GM19468 (cell line): ENCODE measurements at regions not wholly inside any gene's neighbourhood (a gene's known extent, or its start where the extent isn't known, plus 50 kb on each side); places are given as distances from the start of the nearest gene placed in this dataset.
"Not testable (repeated sequence)": the region's sequence is repeated elsewhere in the genome, so short reads cannot be mapped to it uniquely, and the experiment has no call there.

Source experiments
- ATAC-seq: cut with Tn5 transposase; IDR thresholded peaks from one replicate; pipeline ENCODE4 v1.9.1; 2021; ENCODE audit warnings: mild to moderate bottlenecking, moderate library complexity, moderate number of reproducible peaks; ENCODE audit not compliant: unreplicated experiment; ENCODE audit errors: extremely low read depth

- ATAC-seq, result no peak
Measured at GRCh38 chr4:54863571-54864255, 206.0 kb downstream of the KIT start.

- no peak for ATAC-seq
Measured at GRCh38 chr4:54861201-54861600, 203.4 kb downstream of the KIT start.

DNA sequence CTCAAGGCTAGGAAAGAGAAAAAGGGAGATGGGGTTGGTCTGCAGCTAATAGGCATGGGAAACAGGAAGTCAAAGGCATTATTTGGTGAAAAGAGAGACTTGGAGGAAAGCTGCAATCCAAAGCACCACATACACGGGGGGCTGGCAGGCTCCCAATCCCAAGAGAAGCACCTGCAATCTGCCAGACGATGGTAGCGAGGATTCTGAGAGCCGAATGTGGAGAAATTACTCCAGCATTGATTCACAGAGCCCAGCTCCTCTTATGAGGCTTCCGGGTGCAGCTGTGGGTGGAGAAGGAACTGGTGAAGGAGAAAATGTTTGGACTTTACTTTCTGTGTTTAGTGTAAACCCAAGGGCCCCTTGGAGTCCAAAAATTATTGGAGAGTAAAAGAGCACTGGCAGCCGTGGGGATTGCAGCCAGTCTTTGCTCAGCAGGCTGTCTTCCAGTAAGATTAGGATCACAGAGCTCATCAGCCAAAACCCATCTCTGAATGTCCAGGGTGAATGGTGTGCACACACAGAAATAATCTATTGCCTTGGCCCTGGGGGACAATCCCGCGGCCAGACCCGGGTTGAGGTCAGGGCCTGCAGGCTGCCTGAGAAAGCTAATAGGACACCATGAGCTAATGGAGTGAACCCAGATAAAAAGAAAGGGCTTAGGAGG is 197.6 kb downstream of the KIT start:
- ATAC-seq, result no peak

GRCh38 chr4:54852602-54853001 is 194.8 kb downstream of the KIT start:
- ATAC-seq, result no peak

- ATAC-seq, result no peak
Measured at GRCh38 chr4:54852054-54852453, 194.3 kb downstream of the KIT start.

DNA sequence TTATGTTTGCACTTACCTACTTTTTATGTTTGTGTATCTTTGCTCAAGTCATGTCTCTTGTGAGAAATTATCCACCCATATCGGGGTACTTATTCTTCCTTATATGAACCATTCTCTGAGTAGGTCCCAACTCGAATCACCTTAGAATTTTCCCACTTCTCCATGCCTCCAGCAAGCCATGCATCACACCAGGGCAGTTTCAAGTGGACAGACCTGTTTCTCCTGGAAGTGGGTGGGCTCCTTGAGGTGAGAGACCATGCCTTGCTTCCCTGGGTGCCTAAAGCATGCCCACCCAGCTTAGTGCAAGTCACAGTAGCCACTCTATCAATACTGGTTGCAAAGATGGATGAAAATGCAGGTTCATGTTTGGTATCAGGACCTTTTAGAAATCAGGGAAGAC is 187.2 kb downstream of the KIT start:
- no peak for ATAC-seq

DNA sequence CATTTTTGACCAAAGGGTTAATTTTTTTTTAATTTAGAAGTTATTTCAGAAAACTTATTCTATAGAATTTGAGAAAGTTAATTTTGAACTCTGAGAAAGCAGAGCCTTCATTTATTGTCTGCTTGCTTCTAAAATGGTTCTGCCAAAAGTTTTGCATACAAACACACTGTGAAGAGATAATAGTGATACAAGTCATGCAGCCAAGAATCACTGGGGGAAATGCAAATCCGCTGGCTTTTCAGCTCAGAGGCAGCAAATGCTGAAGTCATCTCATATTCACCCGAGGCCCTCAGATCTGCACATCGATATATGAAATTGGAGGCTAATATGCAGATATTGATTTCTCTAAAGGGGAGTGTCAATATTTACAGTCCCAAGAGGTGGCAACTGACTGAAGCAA is 186.2 kb downstream of the KIT start:
- no peak for ATAC-seq

- ATAC-seq, result no peak
Measured at GRCh38 chr4:54843106-54843505, 185.3 kb downstream of the KIT start.

DNA sequence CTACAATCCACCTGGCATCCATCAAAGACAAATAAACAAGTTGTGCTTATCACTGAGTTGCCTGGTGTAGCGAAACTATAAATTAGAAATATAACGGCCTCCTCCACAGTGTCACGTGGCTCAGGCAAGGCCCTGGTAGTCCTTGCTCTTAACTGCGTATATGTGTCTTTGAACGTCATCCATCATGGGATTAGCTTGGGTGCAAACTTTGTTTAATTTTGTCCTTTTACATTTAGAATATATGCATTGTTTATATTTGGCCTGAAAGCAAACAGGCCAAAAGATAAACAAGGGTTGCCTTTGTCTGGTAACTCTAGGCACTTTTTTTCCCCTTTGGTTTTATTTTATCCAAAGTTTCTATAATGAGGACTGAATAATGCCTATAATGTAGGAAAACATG is 184.9 kb downstream of the KIT start:
- ATAC-seq, result no peak

DNA sequence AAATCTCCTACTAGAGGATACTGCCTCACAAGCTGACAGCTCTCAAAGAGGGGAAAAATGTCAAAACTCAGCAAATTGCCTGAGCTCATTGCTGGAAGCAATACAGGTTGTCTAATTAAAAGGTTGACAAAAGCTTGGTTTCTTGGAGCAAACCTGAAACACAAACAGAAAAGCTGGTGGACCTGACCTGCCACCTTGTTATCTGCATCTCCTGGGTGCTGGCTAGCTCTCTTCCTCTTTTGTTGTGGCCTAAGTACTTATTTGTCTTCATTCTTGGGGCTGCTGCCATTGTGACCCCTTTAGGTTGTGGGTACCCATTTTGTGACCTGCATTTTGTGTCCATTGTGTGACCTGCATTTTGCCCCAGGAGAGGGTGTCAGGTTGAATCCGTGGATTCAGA is 184.5 kb downstream of the KIT start:
- no peak for ATAC-seq

GRCh38 chr4:54840992-54841768 is 183.4 kb downstream of the KIT start:
- peak; percentile 25 for ATAC-seq

GRCh38 chr4:54840430-54840829 is 182.7 kb downstream of the KIT start:
- no peak for ATAC-seq

- no peak for ATAC-seq
Measured at GRCh38 chr4:54838301-54838700, 180.5 kb downstream of the KIT start.

- no peak for ATAC-seq
Measured at GRCh38 chr4:54837576-54838140, 179.9 kb downstream of the KIT start.

DNA sequence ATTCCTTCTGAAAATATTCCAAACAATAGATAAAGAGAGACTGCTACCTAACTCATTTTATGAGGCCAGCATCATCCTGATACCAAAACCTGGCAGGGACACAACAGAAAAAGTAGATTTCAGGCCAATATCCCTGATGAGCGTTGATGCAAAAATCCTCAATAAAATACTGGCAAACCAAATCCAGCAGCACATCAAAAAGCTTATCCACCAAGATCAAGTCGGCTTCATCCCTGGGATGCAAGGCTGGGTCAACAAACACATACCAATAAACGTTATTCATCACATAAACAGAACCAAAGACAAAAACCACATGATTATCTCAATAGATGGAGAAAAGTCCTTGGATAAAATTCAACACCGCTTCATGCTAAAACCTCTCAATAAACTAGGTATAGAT is 170.6 kb downstream of the KIT start:
- not testable (repeated sequence) for ATAC-seq

- no peak for ATAC-seq
Measured at GRCh38 chr4:54823616-54824015, 165.9 kb downstream of the KIT start.

DNA sequence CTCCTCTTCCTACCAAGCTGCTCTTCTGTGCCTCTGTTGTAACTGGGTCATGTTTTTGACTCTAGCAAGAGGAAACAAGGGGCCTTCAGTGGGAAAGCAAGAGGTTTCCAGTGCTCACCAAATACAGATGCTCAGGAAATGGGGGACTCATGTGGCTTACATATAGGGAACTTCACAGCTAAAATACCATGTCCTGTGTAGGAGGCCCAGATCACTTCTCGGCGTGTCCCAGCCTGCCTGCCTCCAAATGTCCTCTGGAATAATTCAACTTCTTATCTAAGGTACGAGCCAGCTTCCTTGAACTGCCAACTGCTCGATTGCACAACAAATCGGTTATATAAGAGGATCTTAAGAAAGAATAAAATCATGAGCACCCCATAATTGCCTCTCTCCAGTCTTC is 161.3 kb downstream of the KIT start:
- no peak for ATAC-seq

DNA sequence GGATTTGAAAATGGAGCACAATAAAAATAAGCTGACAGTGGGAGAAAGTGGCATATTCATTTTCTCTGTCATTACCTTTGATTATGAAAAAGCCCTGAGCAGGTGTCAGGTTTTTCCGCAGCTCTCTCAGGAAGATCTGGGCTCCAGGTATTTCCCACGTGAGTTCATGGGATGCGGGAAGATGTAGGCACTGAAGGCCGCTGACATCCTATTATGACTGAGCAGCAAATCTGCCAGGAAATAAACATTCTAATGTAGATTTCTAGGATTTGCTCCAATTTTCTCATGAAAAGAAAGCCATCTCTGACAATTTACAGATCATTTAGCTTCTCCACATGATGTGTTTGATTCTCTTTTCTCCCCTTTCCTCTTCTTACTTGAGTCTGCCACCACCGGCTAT is 160.7 kb downstream of the KIT start:
- no peak for ATAC-seq

DNA sequence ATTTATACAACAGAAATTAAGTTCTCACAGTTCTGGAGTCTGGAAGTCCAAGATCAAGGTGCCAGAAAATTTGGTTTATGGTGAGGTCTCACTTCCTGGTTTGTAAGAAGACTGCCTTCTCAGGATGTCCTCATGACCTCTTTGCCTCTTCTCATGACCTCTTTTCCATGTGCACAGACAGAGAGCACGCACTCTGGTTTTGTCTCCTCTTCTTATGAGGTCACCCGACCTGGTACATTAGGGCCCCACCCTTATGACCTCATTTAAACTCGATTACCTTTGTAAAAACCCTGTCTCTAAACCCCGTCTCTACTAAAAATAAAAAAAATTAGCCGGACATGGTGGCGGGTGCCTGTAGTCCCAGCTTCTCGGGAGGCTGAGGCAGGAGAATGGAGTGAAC is 155.9 kb downstream of the KIT start:
- no peak for ATAC-seq

- ATAC-seq, result no peak
Measured at GRCh38 chr4:54806351-54806750, 148.6 kb downstream of the KIT start.

- no peak for ATAC-seq
Measured at GRCh38 chr4:54802336-54802735, 144.6 kb downstream of the KIT start.
